Spleen (tissue), 11 donors: ENCODE measurements at regions not wholly inside any gene's neighbourhood (a gene's known extent, or its start where the extent isn't known, plus 50 kb on each side); places are given as distances from the start of the nearest gene placed in this dataset.

Experiments used
- DNase-seq: peaks from one replicate; pipeline ENCODE4 v3.0.0-alpha.2; 2020
- H3K27ac ChIP-seq, 8 donors: fragments of 200-600 bp; sonication (generic) in 7 of 8; 1 replicate in 4 of 8; 2 replicates in 4 of 8; pipeline versions ENCODE4 v1.5.0 to v1.8.0; 2016 to 2021; ENCODE audit warnings: inconsistent platforms in 4 of 8, mild to moderate bottlenecking in 4 of 8, moderate library complexity in 1 of 8
- H3K27me3 ChIP-seq, 7 donors: fragments of 200-600 bp; sonication (generic) in 6 of 7; replicated peaks in 1 of 7; 1 replicate in 4 of 7; 2 replicates in 3 of 7; pipeline versions ENCODE4 v1.5.0 to v1.8.0; 2016 to 2021; ENCODE audit warnings: inconsistent platforms in 3 of 7, mild to moderate bottlenecking in 1 of 7
- H3K36me3 ChIP-seq, 6 donors: fragments of 200-600 bp; sonication (generic) in 5 of 6; 1 replicate in 4 of 6; 2 replicates in 2 of 6; pipeline versions ENCODE4 v1.5.0 to v1.8.0; 2016 to 2021; ENCODE audit warnings: inconsistent platforms in 2 of 6
- H3K4me1 ChIP-seq, 6 donors: fragments of 200-600 bp; sonication (generic) in 5 of 6; 1 replicate in 3 of 6; 2 replicates in 3 of 6; pipeline versions ENCODE4 v1.5.0 to v1.8.0; 2016 to 2021; ENCODE audit warnings: inconsistent platforms in 3 of 6
- H3K4me3 ChIP-seq, 8 donors: fragments of 200-600 bp; sonication (generic) in 7 of 8; 1 replicate in 4 of 8; 2 replicates in 4 of 8; pipeline versions ENCODE4 v1.5.0 to v1.8.0; 2016 to 2021; ENCODE audit warnings: inconsistent platforms in 4 of 8, mild to moderate bottlenecking in 4 of 8, moderate library complexity in 2 of 8
- H3K9me3 ChIP-seq, 8 donors: fragments of 200-600 bp; sonication (generic) in 7 of 8; 1 replicate in 4 of 8; 2 replicates in 4 of 8; pipeline versions ENCODE4 v1.5.0 to v1.8.0; 2016 to 2021; ENCODE audit warnings: inconsistent platforms in 4 of 8
- POLR2A ChIP-seq, 3 donors: fragments of 450-650 bp; IDR thresholded peaks; one replicate each; pipeline ENCODE4 v1.5.1; 2017; ENCODE audit warnings: antibody characterized with exemption in 3 of 3, mild to moderate bottlenecking in 1 of 3
- POLR2AphosphoS5 ChIP-seq, 3 donors: sonication (generic); formaldehyde crosslinking; IDR thresholded peaks; one replicate each; pipeline ENCODE4 v1.5.1; 2017; ENCODE audit warnings: antibody characterized with exemption in 3 of 3
- WGBS, 5 donors: extraction: QIAGEN DNeasy Blood & Tissue Kit in 3 of 5; methylation state at CpG; one replicate each; pipeline versions ENCODE4 v1.1.5 to v1.1.7; 2013 to 2018; 5-methylcytosine and 5-hydroxymethylcytosine counted together
- intact Hi-C: fragments of 100-400 bp; cut with DNase I; formaldehyde crosslinking; loops from one replicate; pipeline ENCODE4 v1.15.0; 2023; ENCODE audit warnings: low total_unique reads
- TF ChIP-seq, protein P1 (sequence below), 11 experiments: fragments of 200-600 bp in 7 of 11; fragments of 450-650 bp in 4 of 11; sonication (generic) in 4 of 11; IDR thresholded peaks in 8 of 11; conservative IDR thresholded peaks in 3 of 11; 1 replicate in 7 of 11; 2 replicates in 4 of 11; pipeline versions ENCODE4 v1.4.0 to v1.8.0; 2016 to 2021; ENCODE audit warnings: antibody characterized with exemption in 11 of 11, inconsistent platforms in 4 of 11, mild to moderate bottlenecking in 1 of 11
- donor health status: healthy with polysubstance abuse.
- donor health status: DM: no; HTN: no; CAD: no; lungs with moderate emphysema.
- donor health status: DM: no; HTN: no; CAD: no.
- donor health status: Bipolar disorder and iron deficiency.
- donor health status: healthy.
- donor health status: DM: no; HTN: no; CAD: no.
- donor health status: DM: yes; HTN: yes; CAD: no.

GRCh38 chr5:99686538-99686937, 757.7 kb upstream of the CHD1 start:
- no peaks in the 10 kb centered on the region for H3K4me1 ChIP-seq
- TF ChIP-seq POLR2A (IDR thresholded peaks at IDR 0.05) = no peak
- TF ChIP-seq, protein P1, sequence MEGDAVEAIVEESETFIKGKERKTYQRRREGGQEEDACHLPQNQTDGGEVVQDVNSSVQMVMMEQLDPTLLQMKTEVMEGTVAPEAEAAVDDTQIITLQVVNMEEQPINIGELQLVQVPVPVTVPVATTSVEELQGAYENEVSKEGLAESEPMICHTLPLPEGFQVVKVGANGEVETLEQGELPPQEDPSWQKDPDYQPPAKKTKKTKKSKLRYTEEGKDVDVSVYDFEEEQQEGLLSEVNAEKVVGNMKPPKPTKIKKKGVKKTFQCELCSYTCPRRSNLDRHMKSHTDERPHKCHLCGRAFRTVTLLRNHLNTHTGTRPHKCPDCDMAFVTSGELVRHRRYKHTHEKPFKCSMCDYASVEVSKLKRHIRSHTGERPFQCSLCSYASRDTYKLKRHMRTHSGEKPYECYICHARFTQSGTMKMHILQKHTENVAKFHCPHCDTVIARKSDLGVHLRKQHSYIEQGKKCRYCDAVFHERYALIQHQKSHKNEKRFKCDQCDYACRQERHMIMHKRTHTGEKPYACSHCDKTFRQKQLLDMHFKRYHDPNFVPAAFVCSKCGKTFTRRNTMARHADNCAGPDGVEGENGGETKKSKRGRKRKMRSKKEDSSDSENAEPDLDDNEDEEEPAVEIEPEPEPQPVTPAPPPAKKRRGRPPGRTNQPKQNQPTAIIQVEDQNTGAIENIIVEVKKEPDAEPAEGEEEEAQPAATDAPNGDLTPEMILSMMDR (IDR thresholded peaks at IDR 0.05 in 8 of 11, conservative IDR thresholded peaks at IDR 0.05 in 3 of 11) = no peak
- H3K27ac ChIP-seq = no peak overlapping the region
- H3K4me3 ChIP-seq = no peak overlapping the region
- H3K27me3 ChIP-seq = no peaks in the 10 kb centered on the region
- intact Hi-C loops = no loop called here
- peaks cover 0 to 6% (median 0%) of the 10 kb centered on the region in 8 donors for H3K9me3 ChIP-seq
- 66 to 83% (median 70%) methylated on average over 7 of the region's 7 CpGs for WGBS, 5 donors
- no peak for DNase-seq
- H3K36me3 ChIP-seq = no peaks in the 10 kb centered on the region

- Histone ChIP-seq H3K9me3 (no peaks in the 10 kb centered on the region), H3K27me3 (no peaks in the 10 kb centered on the region), H3K4me1 (no peaks in the 10 kb centered on the region), H3K27ac (no peak overlapping the region), H3K4me3 (no peak overlapping the region), H3K36me3 (no peaks in the 10 kb centered on the region)
- WGBS, 5 donors = 70 to 80% (median 73%) methylated on average over 6 of the region's 6 CpGs
- intact Hi-C loops = no loop called here
- TF ChIP-seq POLR2AphosphoS5 (IDR thresholded peaks at IDR 0.05) = no peak
- TF ChIP-seq, protein P1 (IDR thresholded peaks at IDR 0.05 in 8 of 11, conservative IDR thresholded peaks at IDR 0.05 in 3 of 11) = no peak
- TF ChIP-seq POLR2A (IDR thresholded peaks at IDR 0.05) = no peak
- DNase-seq = no peak
Measured at GRCh38 chr5:99675974-99676373, 747.2 kb upstream of the CHD1 start.

- intact Hi-C loops = no loop called here
- no peaks in the 10 kb centered on the region for H3K27me3 ChIP-seq
- H3K4me1 ChIP-seq = no peaks in the 10 kb centered on the region
- no peak for DNase-seq
- no peaks in the 10 kb centered on the region for H3K36me3 ChIP-seq
- 45 to 90% (median 71%) methylated on average over 1 of the region's 1 CpG for whole genome bisulfite sequencing, 5 donors
- no peaks in the 10 kb centered on the region for H3K9me3 ChIP-seq
- no peak overlapping the region for H3K27ac ChIP-seq
- H3K4me3 ChIP-seq = no peak overlapping the region
- TF ChIP-seq POLR2A (IDR thresholded peaks at IDR 0.05) (no peak), POLR2AphosphoS5 (IDR thresholded peaks at IDR 0.05) (no peak)
- TF ChIP-seq, protein P1 (IDR thresholded peaks at IDR 0.05 in 8 of 11, conservative IDR thresholded peaks at IDR 0.05 in 3 of 11) = no peak
Measured at GRCh38 chr5:99674101-99674500, 745.3 kb upstream of the CHD1 start.

DNA sequence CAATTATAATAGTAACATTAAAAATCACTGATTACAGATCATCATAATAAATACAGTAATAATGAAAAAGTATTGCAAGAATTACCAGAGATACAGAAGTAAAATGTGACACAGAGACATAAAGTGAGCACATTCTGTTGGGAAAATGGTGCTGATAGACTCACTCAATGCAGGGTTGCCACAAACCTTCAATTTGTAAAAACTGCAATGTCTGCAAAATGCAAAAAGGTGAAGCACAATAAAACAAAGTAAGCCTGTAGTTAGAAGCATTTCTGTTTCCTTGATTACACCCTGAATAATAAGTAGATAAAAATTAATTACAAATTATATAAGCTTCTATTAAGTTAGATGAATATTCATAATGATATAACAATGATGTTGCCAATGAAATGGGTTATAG, 736.2 kb upstream of the CHD1 start:
- Histone ChIP-seq H3K9me3 (no peaks in the 10 kb centered on the region), H3K27me3 (no peaks in the 10 kb centered on the region), H3K36me3 (no peaks in the 10 kb centered on the region), H3K27ac (no peak overlapping the region), H3K4me3 (no peak overlapping the region), H3K4me1 (no peaks in the 10 kb centered on the region)
- intact Hi-C loops = no loop called here
- TF ChIP-seq, protein P1 (IDR thresholded peaks at IDR 0.05 in 8 of 11, conservative IDR thresholded peaks at IDR 0.05 in 3 of 11) = no peak
- TF ChIP-seq POLR2AphosphoS5 (IDR thresholded peaks at IDR 0.05) (no peak), POLR2A (IDR thresholded peaks at IDR 0.05) (no peak)
- no peak for DNase-seq
